Caco-2 (cell line): ENCODE measurements at regions not wholly inside any gene's neighbourhood (a gene's known extent, or its start where the extent isn't known, plus 50 kb on each side); places are given as distances from the start of the nearest gene placed in this dataset.
A peak's percentile ranks its signal among the peaks of the same experiment; 100 is the strongest.

Experiments used
- BruUV-seq: library from RNA; stranded (reverse); fragments of 400-500 nt; replicated peaks from 2 replicates; lab custom pipeline; 2021; lab: Mats Ljungman, UMichigan
- CTCF ChIA-PET: fragments of 300-600 bp; sonication (Branson Sonifier 250); formaldehyde crosslinking; loops from one replicate; lab custom pipeline; 2022; ENCODE audit warnings: antibody characterized with exemption; lab: Charles Lee
- POLR2A ChIA-PET: fragments of 300-600 bp; sonication (Branson Sonifier 250); formaldehyde crosslinking; loops from one replicate; lab custom pipeline; 2022; ENCODE audit warnings: antibody characterized with exemption; lab: Charles Lee
- DNase-seq, 2 experiments: peaks; one replicate each; pipeline versions ENCODE4 v3.0.0 to v3.0.0-alpha.2; 2020 to 2022
- H3K27me3 ChIP-seq: replicated peaks from 2 replicates; pipeline ENCODE4 v1.6.0; 2011; ENCODE audit warnings: low read length; ENCODE audit not compliant: control insufficient read depth, insufficient read depth
- H3K36me3 ChIP-seq: 2 replicates; pipeline ENCODE4 v1.5.1; 2011; ENCODE audit warnings: low read length; ENCODE audit not compliant: control insufficient read depth, insufficient read depth
- H3K4me1 ChIP-seq: fragments of 250-450 bp; sonication (Bioruptor Pico); 2 replicates; pipeline ENCODE4 v1.5.1; 2020; ENCODE audit warnings: mild to moderate bottlenecking
- H3K4me3 ChIP-seq: 2 replicates; pipeline ENCODE4 v1.5.1; 2011; ENCODE audit warnings: low read depth, mild to moderate bottlenecking, control low read depth, low read length
- H3K9me3 ChIP-seq: fragments of 250-450 bp; sonication (Bioruptor Pico); 2 replicates; pipeline ENCODE4 v1.5.1; 2020; ENCODE audit warnings: mild to moderate bottlenecking, moderate library complexity
- H3K27ac Mint-ChIP-seq: one replicate; pipeline ENCODE4 v1.8.0; 2022; ENCODE audit warnings: mixed read lengths; ENCODE audit not compliant: unreplicated experiment
- H3K27me3 Mint-ChIP-seq: one replicate; pipeline ENCODE4 v1.8.0; 2022; ENCODE audit warnings: mixed read lengths; ENCODE audit not compliant: insufficient read depth, unreplicated experiment
- H3K36me3 Mint-ChIP-seq: one replicate; pipeline ENCODE4 v1.8.0; 2022; ENCODE audit warnings: mild to moderate bottlenecking, mixed read lengths; ENCODE audit not compliant: insufficient read depth, unreplicated experiment
- H3K4me1 Mint-ChIP-seq: one replicate; pipeline ENCODE4 v1.8.0; 2022; ENCODE audit warnings: low read depth, mixed read lengths; ENCODE audit not compliant: unreplicated experiment
- H3K4me3 Mint-ChIP-seq: one replicate; pipeline ENCODE4 v1.8.0; 2022; ENCODE audit warnings: mild to moderate bottlenecking, moderate library complexity, mixed read lengths; ENCODE audit not compliant: unreplicated experiment
- H3K9me3 Mint-ChIP-seq: one replicate; pipeline ENCODE4 v1.8.0; 2022; ENCODE audit warnings: mixed read lengths; ENCODE audit not compliant: unreplicated experiment
- CTCF ChIP-seq, 2 experiments: fragments of 200-600 bp in 1 of 2; IDR thresholded peaks; 1 replicate in 1 of 2; 2 replicates in 1 of 2; pipeline versions ENCODE4 v1.5.1 to v1.8.0; 2011 to 2022; ENCODE audit warnings: antibody characterized with exemption in 1 of 2, control low read depth in 1 of 2, inconsistent platforms in 1 of 2, low read depth in 1 of 2, low read length in 1 of 2, mild to moderate bottlenecking in 1 of 2, moderate library complexity in 1 of 2; ENCODE audit not compliant: insufficient read depth in 1 of 2, severe bottlenecking in 1 of 2, unreplicated experiment in 1 of 2
- intact Hi-C: fragments of 100-400 bp; cut with micrococcal nuclease; formaldehyde crosslinking; loops from one replicate; pipeline ENCODE4 v1.10.0; 2022; ENCODE audit not compliant: unreplicated experiment

GRCh38 chr20:60867589-60867988, 384.5 kb upstream of the CDH4 start:
- no peaks in the 10 kb centered on the region; the same call in 1 of the 2 replicates for H3K27me3 ChIP-seq
- Mint-ChIP-seq H3K9me3 (no peaks in the 10 kb centered on the region), H3K27me3 (peaks cover 26% of the 10 kb centered on the region), H3K4me1 (no peaks in the 10 kb centered on the region), H3K4me3 (no peak overlapping the region), H3K27ac (no peak overlapping the region), H3K36me3 (no peaks in the 10 kb centered on the region)
- intact Hi-C loops, result no loop called here
- H3K4me1 ChIP-seq, result no peaks in the 10 kb centered on the region
- DNase-seq, result no peak
- CTCF ChIA-PET, result no interaction called here
- no peaks in the 10 kb centered on the region for H3K36me3 ChIP-seq
- BruUV-seq, result no TSS peak
- no peak for TF ChIP-seq CTCF (IDR thresholded peaks at IDR 0.05; ENCODE audit: insufficient read depth in 1 of 2, low read depth in 1 of 2, low read length in 1 of 2, severe bottlenecking in 1 of 2, unreplicated experiment in 1 of 2)
- H3K4me3 ChIP-seq, result no peak overlapping the region
- H3K9me3 ChIP-seq, result no peaks in the 10 kb centered on the region
- POLR2A ChIA-PET, result no interaction called here

- DNase-seq, result no peak
- H3K4me3 ChIP-seq, result no peak overlapping the region
Measured at GRCh38 chr20:60868316-60868891, 383.7 kb upstream of the CDH4 start.

GRCh38 chr20:60869087-60869486, 383.0 kb upstream of the CDH4 start:
- BruUV-seq, result no TSS peak
- Mint-ChIP-seq H3K27ac (no peak overlapping the region), H3K27me3 (peaks cover 21% of the 10 kb centered on the region), H3K9me3 (no peaks in the 10 kb centered on the region), H3K36me3 (no peaks in the 10 kb centered on the region), H3K4me3 (no peak overlapping the region), H3K4me1 (no peaks in the 10 kb centered on the region)
- Histone ChIP-seq H3K36me3 (no peaks in the 10 kb centered on the region), H3K4me3 (no peak overlapping the region), H3K27me3 (no peaks in the 10 kb centered on the region; the same call in 1 of the 2 replicates), H3K4me1 (no peaks in the 10 kb centered on the region), H3K9me3 (no peaks in the 10 kb centered on the region)
- ChIA-PET POLR2A (no interaction called here), CTCF (no interaction called here)
- intact Hi-C loops, result no loop called here
- TF ChIP-seq CTCF (IDR thresholded peaks at IDR 0.05; ENCODE audit: insufficient read depth in 1 of 2, low read depth in 1 of 2, low read length in 1 of 2, severe bottlenecking in 1 of 2, unreplicated experiment in 1 of 2), result no peak
- peak in 1 of 2 experiments; percentile 24 for DNase-seq

More at GRCh38 chr20:60868316-60868891, 383.7 kb upstream of the CDH4 start:
- no TSS peak for BruUV-seq
- POLR2A ChIA-PET, result no interaction called here
- Histone ChIP-seq H3K9me3 (no peaks in the 10 kb centered on the region), H3K4me1 (no peaks in the 10 kb centered on the region), H3K27me3 (no peaks in the 10 kb centered on the region; the same call in 1 of the 2 replicates), H3K36me3 (no peaks in the 10 kb centered on the region)
- Mint-ChIP-seq H3K27me3 (peaks cover 24% of the 10 kb centered on the region), H3K4me3 (no peak overlapping the region), H3K36me3 (no peaks in the 10 kb centered on the region), H3K27ac (no peak overlapping the region), H3K4me1 (no peaks in the 10 kb centered on the region), H3K9me3 (no peaks in the 10 kb centered on the region)
- TF ChIP-seq CTCF (IDR thresholded peaks at IDR 0.05; ENCODE audit: insufficient read depth in 1 of 2, low read depth in 1 of 2, low read length in 1 of 2, severe bottlenecking in 1 of 2, unreplicated experiment in 1 of 2), result no peak
- CTCF ChIA-PET, result no interaction called here
- intact Hi-C loops, result no loop called here
